ENCODE measurements at regions not wholly inside any gene's neighbourhood (a gene's known extent, or its start where the extent isn't known, plus 50 kb on each side); places are given as distances from the start of the nearest gene placed in this dataset.

GRCh38 chr4:177717407-177717806 is 275.2 kb upstream of the AGA start:
- H3K9me3 ChIP-seq (ENCODE audit: low read depth, low read length) = no peaks in the 10 kb centered on the region
- no peak for DNase-seq (ENCODE audit: insufficient read length, low spot score, missing footprints)
- H3K4me2 ChIP-seq (ENCODE audit: insufficient read depth, low read length) = no peak overlapping the region
- no peak overlapping the region for H3K27ac ChIP-seq (ENCODE audit: low read depth, low read length)
- no peaks in the 10 kb centered on the region for H3K79me2 ChIP-seq (ENCODE audit: insufficient read depth, low read length)
- H3K36me3 ChIP-seq (ENCODE audit: insufficient read depth, low read length) = no peaks in the 10 kb centered on the region
- no peak overlapping the region for H3K4me3 ChIP-seq (ENCODE audit: insufficient read depth, low read length)
- TF ChIP-seq, protein P1, sequence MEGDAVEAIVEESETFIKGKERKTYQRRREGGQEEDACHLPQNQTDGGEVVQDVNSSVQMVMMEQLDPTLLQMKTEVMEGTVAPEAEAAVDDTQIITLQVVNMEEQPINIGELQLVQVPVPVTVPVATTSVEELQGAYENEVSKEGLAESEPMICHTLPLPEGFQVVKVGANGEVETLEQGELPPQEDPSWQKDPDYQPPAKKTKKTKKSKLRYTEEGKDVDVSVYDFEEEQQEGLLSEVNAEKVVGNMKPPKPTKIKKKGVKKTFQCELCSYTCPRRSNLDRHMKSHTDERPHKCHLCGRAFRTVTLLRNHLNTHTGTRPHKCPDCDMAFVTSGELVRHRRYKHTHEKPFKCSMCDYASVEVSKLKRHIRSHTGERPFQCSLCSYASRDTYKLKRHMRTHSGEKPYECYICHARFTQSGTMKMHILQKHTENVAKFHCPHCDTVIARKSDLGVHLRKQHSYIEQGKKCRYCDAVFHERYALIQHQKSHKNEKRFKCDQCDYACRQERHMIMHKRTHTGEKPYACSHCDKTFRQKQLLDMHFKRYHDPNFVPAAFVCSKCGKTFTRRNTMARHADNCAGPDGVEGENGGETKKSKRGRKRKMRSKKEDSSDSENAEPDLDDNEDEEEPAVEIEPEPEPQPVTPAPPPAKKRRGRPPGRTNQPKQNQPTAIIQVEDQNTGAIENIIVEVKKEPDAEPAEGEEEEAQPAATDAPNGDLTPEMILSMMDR (IDR thresholded peaks at IDR 0.05; ENCODE audit: extremely low read depth, low read depth, low read length) = no peak
- no peak overlapping the region for H2AFZ ChIP-seq (ENCODE audit: low read length)
- no peaks in the 10 kb centered on the region for H3K27me3 ChIP-seq (ENCODE audit: insufficient read depth, low read length)
- no peaks in the 10 kb centered on the region for H4K20me1 ChIP-seq (ENCODE audit: insufficient read depth, low read length)
- no peaks in the 10 kb centered on the region for H3K4me1 ChIP-seq (ENCODE audit: insufficient read depth, low read length)

GRCh38 chr4:177718514-177718913 is 276.3 kb upstream of the AGA start:
- Histone ChIP-seq H3K27ac (ENCODE audit: low read depth, low read length) (no peak overlapping the region), H3K4me3 (ENCODE audit: insufficient read depth, low read length) (no peak overlapping the region), H2AFZ (ENCODE audit: low read length) (no peak overlapping the region), H3K4me2 (ENCODE audit: insufficient read depth, low read length) (no peak overlapping the region), H3K27me3 (ENCODE audit: insufficient read depth, low read length) (no peaks in the 10 kb centered on the region), H3K79me2 (ENCODE audit: insufficient read depth, low read length) (no peaks in the 10 kb centered on the region), H3K4me1 (ENCODE audit: insufficient read depth, low read length) (no peaks in the 10 kb centered on the region), H3K9me3 (ENCODE audit: low read depth, low read length) (no peaks in the 10 kb centered on the region), H3K36me3 (ENCODE audit: insufficient read depth, low read length) (no peaks in the 10 kb centered on the region), H4K20me1 (ENCODE audit: insufficient read depth, low read length) (no peaks in the 10 kb centered on the region)
- TF ChIP-seq, protein P1 (IDR thresholded peaks at IDR 0.05; ENCODE audit: extremely low read depth, low read depth, low read length) = no peak
- DNase-seq (ENCODE audit: insufficient read length, low spot score, missing footprints) = no peak

DNA sequence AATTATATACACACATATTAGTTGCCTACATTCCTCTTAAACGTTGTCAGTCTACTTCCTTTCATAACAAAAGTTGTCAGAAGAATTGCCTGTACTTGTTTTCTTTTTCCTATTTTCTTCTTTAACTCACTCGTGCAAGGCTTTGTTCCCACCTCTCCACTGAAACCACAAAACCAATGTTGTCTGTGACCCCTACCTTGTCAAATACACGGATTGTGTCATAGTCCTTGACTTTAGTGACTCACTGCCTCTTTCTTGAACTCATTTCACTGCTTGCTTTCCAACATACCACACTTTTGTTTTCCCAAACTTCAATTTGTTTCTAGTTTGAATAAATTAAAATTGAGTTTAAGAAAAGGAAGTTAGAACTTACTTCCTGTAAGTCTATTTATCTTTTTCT is 283.9 kb upstream of the AGA start:
- Histone ChIP-seq H4K20me1 (ENCODE audit: insufficient read depth, low read length) (no peaks in the 10 kb centered on the region), H3K27ac (ENCODE audit: low read depth, low read length) (no peak overlapping the region), H3K27me3 (ENCODE audit: insufficient read depth, low read length) (no peaks in the 10 kb centered on the region), H3K79me2 (ENCODE audit: insufficient read depth, low read length) (no peaks in the 10 kb centered on the region), H3K4me2 (ENCODE audit: insufficient read depth, low read length) (no peak overlapping the region), H3K9me3 (ENCODE audit: low read depth, low read length) (no peaks in the 10 kb centered on the region), H3K4me3 (ENCODE audit: insufficient read depth, low read length) (no peak overlapping the region), H3K36me3 (ENCODE audit: insufficient read depth, low read length) (no peaks in the 10 kb centered on the region), H3K4me1 (ENCODE audit: insufficient read depth, low read length) (no peaks in the 10 kb centered on the region), H2AFZ (ENCODE audit: low read length) (no peak overlapping the region)
- no peak for DNase-seq (ENCODE audit: insufficient read length, low spot score, missing footprints)
- TF ChIP-seq, protein P1 (IDR thresholded peaks at IDR 0.05; ENCODE audit: extremely low read depth, low read depth, low read length) = no peak

DNA sequence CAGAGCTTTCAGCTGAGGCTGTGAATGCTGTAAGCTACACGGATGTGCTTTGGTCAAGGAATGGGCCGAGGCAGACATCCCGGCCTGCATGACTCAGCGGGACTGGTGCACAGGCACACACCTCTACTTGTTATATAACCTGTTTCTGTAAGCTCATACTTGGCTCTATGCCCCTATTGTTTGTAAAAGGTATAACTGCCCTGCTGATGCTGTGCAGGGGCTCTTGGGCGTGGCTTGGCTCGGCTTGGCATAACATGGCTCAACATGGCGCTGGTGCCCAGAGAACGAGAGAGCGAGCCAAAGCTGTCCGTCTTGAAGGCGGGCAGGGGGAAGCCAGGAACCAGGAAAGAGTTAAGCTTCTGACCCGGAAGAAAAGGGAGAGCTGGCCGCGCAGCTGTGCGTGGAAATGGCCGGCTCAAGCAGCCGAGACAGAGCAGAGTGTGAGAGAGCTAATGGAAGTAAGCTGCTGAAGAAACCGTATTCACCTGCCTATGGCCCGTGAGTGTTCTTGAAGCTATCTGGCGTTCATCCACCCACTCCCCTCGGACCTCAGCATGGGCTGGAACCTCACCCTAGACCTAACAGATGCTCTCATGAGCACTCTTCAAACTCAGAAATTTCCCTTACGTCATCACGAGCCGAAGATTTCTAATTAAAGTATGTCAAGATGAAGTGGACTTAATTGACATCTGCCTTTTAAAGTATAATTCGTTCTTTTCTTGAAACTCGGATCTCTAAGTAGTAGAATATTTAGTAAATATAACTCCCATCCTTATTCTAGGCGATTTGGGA is 286.3 kb upstream of the AGA start:
- Histone ChIP-seq H3K4me3 (ENCODE audit: insufficient read depth, low read length) (no peak overlapping the region), H2AFZ (ENCODE audit: low read length) (no peak overlapping the region), H3K4me2 (ENCODE audit: insufficient read depth, low read length) (no peak overlapping the region), H3K9me3 (ENCODE audit: low read depth, low read length) (no peaks in the 10 kb centered on the region), H3K36me3 (ENCODE audit: insufficient read depth, low read length) (no peaks in the 10 kb centered on the region), H4K20me1 (ENCODE audit: insufficient read depth, low read length) (no peaks in the 10 kb centered on the region), H3K27me3 (ENCODE audit: insufficient read depth, low read length) (no peaks in the 10 kb centered on the region), H3K79me2 (ENCODE audit: insufficient read depth, low read length) (no peaks in the 10 kb centered on the region), H3K4me1 (ENCODE audit: insufficient read depth, low read length) (no peaks in the 10 kb centered on the region), H3K27ac (ENCODE audit: low read depth, low read length) (no peak overlapping the region)
- TF ChIP-seq, protein P1 (IDR thresholded peaks at IDR 0.05; ENCODE audit: extremely low read depth, low read depth, low read length) = no peak
- DNase-seq (ENCODE audit: insufficient read length, low spot score, missing footprints) = no peak
